DMS114 treated with DMSO at 0.1 percent for 48 hours (cell line): ENCODE measurements at regions not wholly inside any gene's neighbourhood (a gene's known extent, or its start where the extent isn't known, plus 50 kb on each side); places are given as distances from the start of the nearest gene placed in this dataset.
A peak's percentile ranks its signal among the peaks of the same experiment; 100 is the strongest.
"Not testable (repeated sequence)": the region's sequence is repeated elsewhere in the genome, so short reads cannot be mapped to it uniquely, and the experiment has no call there.

ENCODE experiments used
- DNase-seq: peaks from one replicate; lab custom pipeline; 2025; ENCODE audit not compliant: unreplicated experiment; lab: John Stamatoyannopoulos, UW

DNA sequence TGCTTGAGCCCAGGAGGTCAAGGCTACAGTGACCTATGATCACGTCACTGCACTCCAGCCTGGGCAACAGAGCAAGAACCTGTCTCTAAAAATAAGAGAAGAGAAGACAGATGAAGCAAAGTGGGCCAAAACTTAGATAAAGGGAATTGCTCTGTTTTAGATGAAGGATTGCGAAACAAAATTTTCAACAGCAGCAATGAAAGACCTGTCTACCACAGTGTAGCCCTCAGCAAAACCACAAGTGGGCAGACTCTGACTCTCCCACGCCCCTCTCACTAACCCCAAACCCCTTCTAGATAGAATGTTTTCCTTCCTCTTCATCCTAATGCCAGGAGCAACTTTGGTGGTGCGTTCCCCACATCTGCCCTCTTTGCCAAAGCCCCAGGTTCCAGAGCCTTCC is 105.6 kb upstream of the ALDH3B2 start:
- no peak for DNase-seq

DNA sequence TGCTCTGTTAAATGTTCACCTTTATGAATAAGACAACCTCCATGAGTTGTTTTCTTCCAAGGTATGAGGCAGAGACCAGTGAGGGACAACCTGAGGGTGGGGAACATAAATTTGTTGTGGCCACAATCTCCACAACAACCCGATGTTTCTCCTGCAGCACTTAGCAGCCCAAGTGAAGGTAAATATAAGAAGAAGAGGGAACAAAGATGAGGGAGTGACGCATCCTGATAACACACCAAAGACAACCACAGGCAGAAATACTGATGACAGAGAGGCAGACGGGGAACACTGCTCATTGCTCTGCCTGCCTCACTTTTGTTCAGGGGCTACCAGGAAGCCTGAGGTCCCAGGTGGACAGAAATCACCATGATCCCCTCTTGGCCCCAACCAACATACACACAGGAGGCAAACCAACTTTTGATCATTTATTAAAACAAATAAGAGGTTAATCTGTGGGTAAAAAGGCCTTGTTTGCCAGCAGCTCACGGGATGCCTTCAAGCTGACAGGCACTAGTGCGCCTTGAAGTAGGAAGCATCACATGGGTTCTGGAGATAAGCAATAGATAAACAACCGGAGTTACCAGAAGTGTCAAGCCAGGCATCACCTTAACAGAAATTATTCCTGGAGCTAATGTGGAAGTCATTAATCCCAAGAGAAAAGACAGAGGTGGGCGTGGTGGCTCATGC is 104.9 kb upstream of the ALDH3B2 start:
- DNase-seq: not testable (repeated sequence)

DNA sequence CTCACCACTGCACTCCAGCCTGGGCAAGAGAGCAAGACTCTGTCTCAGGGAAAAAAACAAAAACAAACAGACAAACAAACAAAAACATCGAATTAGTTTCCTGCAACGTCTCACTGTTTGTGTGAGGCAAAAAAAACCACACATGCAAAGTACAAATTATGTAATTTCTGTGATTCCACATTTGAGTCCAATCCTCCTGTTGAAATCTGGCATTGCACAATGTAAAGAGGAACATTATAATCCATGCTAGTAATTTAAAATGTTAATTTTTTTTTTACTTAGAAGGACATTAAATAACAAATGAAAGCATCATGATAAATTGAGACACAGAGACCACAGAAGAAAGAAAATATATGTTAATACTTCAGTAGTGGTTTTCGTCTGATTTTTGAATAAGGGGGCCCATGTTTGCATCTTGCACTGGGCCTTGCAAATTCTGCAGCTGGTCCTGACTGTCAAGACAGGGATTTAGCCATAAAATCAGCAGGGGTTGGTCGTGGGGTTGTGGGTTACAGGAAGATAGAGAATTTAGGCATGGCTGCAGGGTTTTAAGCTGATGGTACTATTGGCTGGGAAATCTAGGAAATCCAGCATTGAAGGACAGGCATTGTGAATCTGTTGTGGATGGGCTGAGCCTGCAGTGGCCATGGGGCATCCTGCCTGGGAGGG is 102.6 kb upstream of the ALDH3B2 start:
- no peak for DNase-seq

DNA sequence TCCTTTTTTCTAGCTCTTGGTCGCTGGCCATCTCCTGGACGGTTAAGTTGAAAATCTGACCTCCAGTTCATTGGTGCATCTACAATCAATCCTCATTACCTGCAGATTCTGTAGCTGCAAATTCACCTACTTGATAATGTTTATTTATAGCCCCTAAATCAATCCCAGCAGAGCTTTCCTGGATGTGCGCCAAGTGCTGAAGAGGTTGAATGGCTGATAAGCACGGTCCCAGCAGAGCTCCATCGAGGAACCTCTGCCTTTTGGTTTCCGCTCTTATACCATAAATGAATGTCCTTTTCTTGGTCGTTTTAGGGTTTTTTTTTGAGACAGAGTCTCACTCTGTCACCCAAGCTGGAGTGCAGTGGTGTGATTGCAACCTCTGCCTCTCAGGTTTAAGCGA is 99.8 kb upstream of the ALDH3B2 start:
- not testable (repeated sequence) for DNase-seq

DNA sequence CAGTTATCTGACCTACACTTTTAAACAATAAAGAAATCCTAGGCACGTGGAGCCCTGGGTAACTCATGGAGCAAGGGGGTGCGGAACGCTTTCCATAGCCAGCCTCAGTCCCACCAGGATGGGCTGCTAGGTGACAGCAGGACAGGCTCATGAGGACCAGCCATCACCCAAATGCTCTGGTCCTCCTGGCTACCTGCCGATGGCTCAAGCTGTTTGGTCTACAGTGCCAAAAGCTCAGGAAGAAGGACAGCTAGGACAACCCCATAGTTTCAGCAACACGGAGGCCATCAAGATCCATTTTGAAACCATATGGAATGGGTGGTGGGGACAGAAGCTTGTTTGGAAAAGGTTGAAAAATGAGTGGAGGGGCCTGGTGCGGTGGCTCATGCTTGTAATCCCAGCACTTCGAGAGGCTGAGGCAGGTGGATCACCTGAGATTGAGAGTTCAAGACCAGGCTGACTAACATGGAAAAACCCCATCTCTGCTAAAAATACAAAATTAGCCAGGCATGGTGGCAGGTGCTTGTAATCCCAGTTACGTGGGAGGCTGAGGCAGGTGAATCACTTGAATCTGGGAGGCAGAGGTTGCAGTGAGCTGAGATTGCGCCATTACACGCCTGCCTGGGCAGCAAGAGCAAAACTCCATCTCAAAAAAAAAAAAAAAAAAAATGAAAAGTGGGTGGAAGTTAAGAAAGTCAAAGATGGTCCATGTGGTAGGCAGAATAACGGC is 93.7 kb upstream of the ALDH3B2 start:
- not testable (repeated sequence) for DNase-seq

DNA sequence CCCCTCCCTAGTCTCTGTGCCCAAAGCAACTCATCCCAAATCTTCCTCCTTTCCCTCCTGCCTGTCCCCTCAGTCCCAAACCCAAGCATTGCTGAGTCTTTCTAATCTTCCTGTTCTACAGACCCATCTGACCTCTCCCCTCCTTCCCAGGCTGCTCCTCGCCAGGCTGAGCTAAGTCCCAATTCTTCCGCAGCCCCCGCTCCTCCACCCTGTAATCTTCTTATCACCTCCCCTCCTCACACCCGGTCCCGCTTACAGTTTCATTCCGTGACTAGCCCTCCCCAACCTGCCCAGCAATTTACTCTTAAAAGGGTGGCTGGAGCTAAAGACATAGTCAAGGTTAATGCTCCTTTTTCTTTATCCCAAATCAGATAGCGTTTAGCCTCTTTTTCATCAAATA is 86.8 kb upstream of the ALDH3B2 start:
- not testable (repeated sequence) for DNase-seq

DNA sequence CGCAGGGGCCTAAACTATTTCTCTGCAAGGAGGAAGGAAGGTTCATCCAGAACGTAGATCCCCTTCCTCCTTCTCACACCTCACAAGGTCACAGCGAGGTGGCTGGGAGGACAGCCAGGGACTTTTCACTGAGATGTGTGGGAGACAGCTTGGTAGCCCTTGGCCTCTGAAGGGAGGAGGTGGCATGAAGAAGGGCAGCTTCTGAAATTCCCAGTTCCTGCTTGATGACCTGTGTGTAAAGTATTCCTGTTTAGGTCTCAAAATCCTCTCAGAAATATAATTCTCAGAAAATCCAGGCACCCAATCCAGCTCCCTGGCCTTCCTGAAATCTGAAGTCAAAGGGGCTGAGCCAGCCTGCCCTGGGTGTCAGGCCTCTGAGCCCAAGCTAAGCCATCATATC is 84.9 kb upstream of the ALDH3B2 start:
- not testable (repeated sequence) for DNase-seq

DNA sequence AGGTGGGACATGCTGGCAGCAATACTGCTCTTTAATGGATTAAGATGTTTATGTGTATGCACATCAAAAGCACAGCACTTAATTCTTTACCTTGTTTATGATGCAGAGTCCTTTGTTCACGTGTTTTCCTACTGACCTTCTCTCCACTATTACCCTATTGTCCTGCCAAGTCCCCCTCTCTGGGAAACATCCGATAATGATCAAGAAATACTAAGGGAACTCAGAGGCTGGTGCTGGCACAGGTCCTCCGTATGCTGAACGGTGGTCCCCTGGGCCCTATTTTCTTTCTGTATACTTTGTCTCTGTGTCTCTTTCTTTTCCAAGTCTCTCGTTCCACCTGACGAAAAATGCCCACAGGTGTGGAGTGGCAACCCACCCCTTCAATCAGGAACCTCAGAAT is 84.0 kb upstream of the ALDH3B2 start:
- not testable (repeated sequence) for DNase-seq

DNA sequence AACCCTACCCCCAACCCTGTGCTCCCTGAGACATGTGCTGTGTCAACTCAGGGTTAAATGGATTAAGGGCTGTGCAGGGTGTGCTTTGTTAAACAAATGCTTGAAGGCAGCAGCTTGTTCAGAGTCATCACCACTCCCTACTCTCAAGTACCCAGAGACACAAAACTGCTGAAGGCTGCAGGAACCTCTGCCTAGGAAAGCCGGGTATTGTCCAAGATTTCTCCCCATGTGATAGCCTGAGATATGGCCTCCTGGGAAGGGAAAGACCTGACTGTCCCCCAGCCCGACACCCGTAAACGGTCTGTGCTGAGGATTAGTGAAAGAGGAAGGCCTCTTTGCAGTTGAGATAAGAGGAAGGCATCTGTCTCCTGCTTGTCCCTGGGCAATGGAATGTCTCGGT is 83.6 kb upstream of the ALDH3B2 start:
- not testable (repeated sequence) for DNase-seq

DNA sequence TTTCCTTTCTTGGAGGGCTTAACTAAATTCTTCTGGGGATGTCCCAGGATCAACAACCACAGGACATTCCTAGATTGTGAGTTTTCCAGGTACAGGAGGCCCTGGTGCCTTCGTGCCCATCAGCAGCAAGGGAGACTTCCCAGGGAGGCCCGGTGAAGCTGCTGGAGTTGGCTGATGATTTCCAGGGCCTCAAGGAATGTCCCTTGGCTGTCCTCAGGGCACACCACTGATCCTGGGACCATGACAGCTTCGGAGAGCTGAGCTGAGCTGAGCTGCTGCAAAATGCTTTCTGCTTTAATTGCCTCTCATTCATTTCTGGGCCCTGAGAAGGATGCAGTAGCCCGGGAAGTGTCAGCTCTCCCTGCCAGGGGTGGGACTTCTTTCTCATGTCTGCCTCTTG is 79.4 kb upstream of the ALDH3B2 start:
- not testable (repeated sequence) for DNase-seq

DNA sequence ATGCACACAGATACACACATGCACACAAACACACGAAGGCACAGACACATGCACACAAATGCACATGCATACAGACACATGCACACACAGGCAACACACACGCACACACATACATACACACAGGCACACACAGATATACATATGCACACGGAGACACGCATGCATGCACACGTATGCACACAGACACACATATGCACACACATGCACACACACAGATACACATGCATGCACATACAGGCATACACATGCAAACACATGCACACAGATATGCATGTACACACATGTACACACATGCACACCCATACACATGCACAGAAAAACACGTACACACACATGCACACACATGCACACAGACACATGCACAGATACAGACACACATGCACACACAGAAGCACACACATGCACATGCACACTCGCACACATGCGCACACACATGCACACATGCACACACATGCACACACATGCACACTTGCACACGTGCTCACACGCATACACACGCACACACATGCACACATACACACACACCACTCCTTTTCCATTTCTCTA is 70.8 kb upstream of the ALDH3B2 start:
- no peak for DNase-seq

DNA sequence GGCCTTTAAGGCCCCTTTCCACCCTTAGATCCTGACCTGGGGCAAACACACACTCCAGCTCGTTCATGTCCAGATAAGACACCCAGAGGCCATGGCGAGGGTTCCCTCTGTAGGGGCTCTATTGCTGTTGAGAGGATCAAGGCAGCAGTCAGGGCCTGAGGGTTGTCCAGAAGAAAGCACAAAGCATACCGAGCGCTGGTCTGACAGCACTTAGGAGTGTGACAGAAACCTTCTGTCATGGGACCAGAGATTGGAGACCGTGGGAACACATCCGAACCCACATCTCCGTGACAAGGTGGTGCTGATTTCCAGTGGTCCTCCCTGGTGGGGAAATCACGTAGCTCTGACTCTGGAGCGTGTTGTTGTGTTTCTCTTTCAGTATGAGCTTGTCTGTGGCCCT is 69.8 kb upstream of the ALDH3B2 start:
- not testable (repeated sequence) for DNase-seq

DNA sequence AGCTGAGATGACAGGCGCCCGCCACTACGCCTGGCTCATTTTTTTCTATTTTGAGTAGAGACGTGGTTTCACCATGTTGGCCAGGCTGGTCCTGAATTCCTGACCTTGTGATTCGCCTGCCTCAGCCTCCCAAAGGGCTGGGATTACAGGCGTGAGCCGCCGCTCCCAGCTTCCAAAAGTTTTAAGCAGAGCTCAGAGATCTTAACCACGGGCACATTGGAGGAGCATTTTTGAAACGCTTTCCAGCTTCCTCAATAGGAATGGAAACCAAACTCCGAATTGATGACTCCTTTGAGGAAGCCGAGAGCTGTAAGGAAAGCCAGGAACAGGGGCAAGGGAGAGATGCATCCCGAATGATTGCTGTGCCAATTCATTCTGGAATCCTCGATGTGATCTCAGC is 63.8 kb upstream of the ALDH3B2 start:
- DNase-seq: not testable (repeated sequence)

DNA sequence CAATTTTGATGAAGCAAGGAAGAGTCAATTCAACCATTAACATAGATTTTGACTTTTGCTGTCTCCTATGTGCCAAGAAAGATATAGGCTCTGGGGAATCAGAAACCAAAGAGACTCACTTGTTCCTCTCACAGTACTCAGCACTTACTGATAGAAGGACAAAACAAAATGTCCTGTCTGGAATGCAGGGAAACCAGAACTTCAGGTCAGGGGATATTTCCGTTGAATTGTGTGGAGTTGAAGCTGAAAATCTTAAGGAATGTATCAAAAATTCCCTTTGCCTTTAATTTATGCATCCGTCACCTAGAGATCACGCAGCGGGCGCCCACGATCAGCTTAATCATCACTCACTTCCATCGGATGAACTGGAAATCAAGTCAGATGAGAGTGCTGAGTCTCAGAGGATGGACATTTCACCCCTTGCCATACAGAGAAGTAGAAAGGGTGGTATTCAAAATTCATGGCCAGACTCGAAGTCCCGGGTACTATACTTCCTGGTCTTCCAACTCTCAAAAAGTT is 63.2 kb upstream of the ALDH3B2 start:
- DNase-seq: not testable (repeated sequence)

DNA sequence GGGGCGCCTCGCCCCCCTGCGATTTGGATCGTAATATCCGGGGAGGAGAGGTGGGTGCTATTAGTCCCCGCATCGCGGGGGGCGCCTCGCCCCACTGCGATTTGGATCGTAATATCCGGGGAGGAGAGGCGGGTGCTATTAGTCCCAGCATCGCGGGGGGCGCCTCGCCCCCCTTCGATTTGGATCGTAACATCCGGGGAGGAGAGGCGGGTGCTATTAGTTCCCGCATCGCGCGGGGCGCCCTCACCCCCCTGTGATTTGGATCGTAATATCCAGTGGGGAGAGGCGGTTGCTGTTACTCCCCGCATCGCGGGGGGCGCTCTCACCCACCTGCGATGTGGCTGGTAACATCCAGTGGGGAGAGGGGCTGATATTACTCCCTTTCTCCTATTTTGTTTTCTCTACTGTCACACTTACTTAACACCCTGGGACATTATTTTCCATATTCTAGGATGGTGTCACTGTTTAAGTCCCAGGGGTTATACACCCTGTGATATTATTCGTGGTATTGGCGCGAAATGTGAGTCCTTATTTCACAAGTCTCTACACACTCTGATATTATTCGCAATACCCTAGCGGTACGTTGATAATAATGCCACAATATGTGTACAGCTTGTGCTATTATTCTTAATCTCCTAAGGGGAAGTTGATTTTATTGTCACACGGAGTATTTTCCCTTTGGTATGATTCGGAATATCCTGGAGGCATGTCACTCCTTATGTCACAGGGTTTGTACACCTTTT is 57.8 kb upstream of the ALDH3B2 start:
- DNase-seq: peak; percentile 97

DNA sequence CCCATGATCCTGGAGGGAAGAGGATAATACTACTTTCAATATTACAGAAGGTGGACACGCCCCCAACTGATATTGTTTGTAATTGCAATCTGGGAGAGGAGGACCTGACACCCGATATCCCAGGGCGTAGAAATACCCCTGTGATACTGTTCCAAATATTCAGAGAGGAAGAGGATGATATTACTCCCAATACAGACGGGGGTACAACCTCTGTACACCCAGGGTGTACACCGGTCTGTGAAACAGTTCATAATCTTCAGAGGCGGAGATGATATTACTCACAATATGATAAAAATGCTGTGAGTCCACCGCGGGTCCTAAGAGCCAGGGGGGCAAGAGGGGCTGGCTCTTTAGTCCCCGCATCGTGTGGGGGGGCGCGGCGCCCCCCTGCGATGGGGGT is 57.2 kb upstream of the ALDH3B2 start:
- DNase-seq: peak; percentile 60

DNA sequence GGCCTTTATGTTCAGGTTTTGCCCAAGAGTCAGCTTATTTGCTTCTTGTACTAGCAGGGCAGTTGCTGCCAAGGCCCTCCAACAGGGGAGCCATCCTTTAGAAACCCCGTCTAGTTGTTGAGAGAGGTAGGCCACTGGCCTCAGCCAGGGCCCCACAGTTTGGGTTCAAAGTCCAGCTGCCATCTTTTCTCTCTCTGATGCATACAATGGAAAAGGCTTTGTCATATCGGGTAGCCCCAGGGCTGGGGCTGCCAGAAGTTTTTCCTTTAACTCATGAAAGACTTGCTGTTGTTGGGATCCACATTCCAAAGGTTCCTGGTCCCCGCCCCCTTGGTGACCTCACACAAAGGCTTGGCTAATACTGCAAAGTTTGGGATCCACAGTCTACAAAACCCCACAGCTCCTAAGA is 53.7 kb upstream of the ALDH3B2 start:
- DNase-seq: not testable (repeated sequence)

DNA sequence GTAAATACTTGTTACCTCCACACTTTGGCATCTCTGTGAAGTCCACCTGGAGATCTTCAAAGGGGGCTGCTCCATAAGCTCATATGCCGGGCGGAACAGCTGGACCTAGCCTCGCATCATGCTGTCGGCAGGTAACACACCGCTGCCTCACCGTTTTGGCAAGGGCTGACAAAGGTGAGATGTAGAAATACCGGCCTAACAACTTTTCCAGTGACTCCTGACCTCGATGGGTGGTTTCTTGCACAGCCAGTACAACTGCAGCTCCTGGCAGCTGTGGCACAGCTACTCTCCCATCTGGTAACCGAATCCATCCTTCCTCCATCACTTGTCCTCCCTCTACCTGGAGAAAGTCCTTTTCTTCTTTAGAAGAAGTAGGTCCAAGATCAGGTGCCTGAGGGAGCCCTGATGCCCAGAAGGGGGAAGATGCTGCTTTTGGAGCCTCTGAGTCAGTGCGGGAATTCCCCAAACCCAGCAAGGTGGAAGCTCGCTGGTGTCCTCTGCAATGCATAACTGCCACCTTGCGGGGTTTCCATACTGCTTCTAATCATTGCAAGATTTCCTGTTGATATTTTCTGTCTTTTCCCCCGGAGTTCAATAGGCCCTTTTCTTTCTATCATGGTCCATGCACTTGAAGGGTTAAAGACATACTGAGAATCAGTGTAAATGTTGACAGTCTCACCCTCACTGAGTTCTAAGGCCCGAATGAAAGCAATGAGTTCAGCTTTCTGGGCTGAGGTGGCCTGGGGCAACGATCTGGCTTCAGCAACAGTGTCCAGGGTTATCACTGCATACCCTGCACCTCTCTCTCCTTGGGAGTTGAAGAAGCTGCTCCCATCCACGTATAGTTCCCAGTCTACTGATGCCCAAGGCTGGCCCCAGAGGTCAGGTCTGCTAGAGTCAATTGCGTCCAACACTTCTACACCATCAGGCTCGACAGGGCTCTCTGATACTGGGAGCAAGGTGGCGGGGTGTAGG is 52.9 kb upstream of the ALDH3B2 start:
- DNase-seq: not testable (repeated sequence)
